Kidney capillary endothelial cell (primary cell): ENCODE measurements at regions not wholly inside any gene's neighbourhood (a gene's known extent, or its start where the extent isn't known, plus 50 kb on each side); places are given as distances from the start of the nearest gene placed in this dataset.

Experiments used
- DNase-seq: peaks from one replicate; pipeline ENCODE4 v3.0.0-alpha.2; 2018; ENCODE audit warnings: low spot score

DNA sequence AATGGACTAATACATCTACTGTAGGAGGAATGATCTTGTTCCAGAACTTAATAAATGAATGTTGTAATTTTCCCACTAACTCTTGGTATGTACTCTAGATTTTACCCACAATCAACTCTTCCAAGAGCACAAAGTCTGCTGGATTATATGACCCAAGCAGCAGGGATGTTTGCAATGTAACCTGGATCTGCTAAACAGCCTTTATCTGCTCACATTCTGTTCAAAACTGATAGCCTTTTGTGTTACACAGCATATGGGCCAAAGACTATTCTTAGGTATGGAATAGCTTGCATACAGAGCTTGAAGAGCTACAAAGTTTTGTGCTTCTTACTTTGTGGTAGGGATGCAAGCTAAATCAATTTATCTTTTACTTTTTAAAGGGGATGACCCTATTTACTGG, 213.7 kb upstream of the DCN start:
- DNase-seq, result no peak

- no peak for DNase-seq
Observed at GRCh38 chr12:91395628-91396135, 213.1 kb upstream of the DCN start.

GRCh38 chr12:91394903-91395302, 212.3 kb upstream of the DCN start:
- no peak for DNase-seq

- no peak for DNase-seq
Observed at GRCh38 chr12:91388573-91388972, 206.0 kb upstream of the DCN start.

- no peak for DNase-seq
Observed at GRCh38 chr12:91387461-91388134, 205.0 kb upstream of the DCN start.

- no peak for DNase-seq
Observed at GRCh38 chr12:91384806-91385205, 202.2 kb upstream of the DCN start.

DNA sequence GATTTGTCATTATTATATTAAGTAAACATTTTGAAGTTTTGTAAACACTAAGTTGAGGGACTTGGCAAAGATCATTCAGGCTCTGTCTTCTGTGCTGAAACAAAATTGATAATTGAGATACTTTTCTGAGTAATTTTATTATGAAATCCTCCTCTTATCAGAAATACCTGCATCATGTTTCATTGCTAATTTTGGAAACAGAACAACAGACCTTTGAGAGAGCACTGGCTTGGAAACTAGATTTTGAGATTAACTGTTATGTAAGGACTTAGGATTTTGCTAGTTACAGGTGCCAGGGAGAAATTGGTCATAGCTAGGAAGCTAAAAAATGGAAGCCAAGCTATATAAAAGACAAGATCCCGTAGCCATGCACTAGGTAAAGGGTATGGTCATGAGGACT, 201.7 kb upstream of the DCN start:
- DNase-seq, result no peak

DNA sequence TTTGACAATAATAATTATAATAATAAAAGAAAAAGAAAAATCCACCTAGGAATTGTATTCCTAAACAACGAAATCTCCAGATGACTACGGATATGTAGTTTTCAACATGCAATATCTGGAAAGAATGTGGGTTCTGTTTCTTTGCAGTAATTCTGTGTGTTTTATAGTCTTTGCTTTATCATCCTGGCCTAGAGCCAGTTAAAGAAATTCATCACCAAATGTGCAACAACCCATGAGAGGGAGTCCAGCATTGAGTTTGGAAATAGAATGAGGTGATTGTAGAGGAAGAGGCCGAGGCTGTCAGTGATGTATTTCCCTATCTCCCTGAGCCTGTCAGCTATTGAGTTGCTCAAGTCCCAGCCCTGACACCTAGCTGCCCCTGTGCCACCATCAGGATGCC, 200.5 kb upstream of the DCN start:
- no peak for DNase-seq

DNA sequence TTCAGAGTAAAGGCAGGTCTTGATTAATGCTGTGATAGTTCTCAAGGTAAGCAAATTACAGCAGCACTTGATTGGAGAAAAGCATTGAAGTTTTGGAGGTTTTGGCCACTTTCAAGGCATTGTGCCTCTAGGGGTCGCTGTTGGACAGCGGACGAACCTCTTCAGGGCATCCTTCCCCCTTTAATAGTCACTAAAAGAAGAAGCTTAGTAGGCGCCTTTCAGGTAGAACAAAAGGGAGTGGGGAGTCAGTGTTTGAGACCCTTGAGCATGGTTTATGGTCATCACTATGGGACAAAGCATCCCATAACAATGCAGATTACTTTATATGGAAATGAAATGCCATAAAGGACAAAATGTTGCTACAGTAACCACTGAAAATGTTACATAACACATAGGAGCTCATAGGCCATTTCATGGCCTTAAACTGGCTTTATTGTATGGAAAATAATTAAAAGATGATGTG, 199.5 kb upstream of the DCN start:
- DNase-seq, result peak; percentile 81

DNA sequence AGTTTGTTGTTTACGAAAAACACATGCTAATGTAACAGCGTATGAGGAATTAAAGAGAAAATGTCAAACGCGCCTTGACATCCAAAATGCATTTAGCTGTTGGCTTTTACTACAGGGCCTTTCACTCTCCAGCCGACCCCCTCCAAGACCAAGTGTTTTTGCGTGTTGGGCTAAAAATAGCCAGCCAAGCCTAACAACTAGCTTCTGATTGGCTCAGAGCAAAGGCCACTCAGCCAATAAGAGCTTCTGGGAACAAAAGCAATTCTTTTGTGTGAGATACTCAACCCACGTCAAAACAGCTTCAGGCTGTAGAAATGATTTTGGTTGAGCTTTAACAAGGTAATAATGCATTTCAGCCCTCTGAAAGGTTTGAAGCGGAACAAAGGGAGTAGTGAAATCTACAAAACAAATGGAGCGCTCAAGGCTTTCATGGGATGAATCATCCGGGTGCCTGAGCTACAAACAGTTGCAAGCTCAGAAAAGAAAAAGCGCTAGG, 198.7 kb upstream of the DCN start:
- DNase-seq, result peak; percentile 55

GRCh38 chr12:91380631-91381030, 198.0 kb upstream of the DCN start:
- DNase-seq, result no peak

DNA sequence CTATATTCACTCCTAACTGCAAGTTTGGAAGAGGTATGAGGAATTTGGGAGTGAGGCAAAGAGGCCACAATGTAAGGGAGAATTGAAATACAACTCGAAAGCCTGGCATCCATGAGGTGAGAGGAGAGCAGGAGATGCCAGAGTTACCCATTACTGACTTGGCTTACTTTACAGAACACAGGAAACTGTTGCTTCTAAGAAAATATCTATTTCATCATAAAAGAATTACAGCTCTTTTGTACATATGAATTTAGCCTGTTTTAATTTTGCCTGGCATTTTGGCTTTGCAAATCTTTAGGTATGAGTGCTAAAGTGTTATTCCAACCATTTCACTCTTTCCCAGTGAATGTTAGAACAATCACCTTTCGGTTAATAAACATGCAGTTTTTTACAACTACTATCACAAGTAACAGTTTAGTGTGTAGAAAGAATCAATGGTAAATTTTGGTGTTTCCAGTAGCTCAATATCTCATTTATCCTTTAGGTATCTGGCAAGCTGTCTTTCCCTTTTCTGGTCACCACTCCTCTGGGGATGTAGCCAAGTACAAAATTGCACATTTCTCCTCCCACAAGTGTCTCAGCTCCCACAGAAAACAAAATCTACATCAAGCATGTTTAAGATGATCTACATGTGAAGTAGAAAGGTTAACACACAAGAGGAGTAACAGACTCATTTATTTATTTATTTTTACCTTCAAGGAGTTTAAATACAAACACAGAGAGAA, 196.6 kb upstream of the DCN start:
- DNase-seq, result no peak

DNA sequence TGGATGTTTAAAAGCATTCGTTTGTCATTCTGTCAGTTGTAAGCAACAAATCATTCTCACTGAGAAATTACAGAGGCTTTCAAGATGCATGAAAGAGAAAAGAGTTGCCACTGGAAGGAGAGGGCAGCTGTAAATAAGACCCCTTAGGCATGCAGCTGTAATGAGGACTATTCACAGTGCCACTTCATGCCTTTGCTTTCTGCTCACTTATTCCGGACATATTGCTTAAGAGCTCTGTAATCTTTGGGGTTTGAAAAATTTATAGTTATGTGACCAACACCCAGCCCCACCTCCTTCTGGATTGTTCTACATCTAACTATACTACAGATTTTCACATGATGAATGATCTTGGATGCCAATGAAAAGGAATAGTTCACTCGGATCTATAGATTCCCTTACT, 194.8 kb upstream of the DCN start:
- no peak for DNase-seq

- DNase-seq, result no peak
Observed at GRCh38 chr12:91373086-91373485, 190.5 kb upstream of the DCN start.

DNA sequence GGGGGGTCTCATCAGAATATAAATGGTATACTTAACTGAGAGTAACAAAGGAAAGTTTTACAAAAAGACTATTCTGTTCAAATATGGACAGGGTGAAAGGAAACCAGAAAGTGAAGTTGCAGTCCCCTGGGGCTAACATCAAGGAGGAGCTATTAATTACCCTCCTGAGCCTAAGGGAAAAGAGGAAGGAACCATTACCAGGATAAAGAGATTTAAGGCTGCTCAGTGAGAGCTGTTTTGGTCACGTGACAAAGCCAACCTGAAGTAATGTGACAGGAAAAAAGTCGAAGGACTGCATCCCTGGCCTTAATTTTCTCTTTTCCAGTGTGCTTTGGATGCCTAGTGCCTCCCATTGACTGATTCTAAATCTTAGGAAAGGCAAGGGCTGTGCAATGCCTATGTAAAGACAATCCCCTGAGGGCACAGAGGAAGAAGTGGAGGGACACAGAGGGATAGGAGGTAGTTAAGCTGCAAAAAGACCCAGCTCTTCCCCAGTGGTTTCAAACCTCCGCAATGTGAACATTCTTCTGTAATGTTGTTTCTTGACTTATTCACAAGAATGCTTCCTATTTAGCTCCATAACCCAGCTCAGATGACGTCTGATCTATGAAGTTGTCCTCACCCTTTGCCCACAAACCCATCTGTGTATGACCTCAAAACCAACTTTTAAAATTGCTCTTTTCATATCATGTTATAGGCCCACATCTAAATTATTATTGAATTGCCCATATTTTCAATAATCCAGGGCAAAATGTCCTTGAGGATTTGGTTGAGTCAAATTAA, 187.7 kb upstream of the DCN start:
- DNase-seq, result no peak

DNA sequence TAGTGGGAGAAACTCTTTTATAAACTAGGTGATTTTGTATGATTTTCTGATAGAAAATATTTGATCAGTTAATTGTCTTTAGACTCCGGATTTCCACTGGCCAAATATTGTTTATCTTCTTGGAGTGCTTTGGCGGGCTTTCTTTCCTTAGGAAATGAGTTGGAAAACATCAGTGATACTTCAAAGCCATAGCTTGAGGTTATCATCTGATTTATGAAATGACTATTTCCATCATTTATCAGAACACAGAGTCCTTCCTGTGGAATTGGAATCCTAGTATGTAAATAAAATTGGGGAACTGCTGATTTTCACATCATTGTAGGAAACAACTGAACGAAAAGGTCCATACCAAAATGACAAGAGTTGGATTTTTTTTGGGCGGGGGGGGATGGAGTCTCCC, 186.0 kb upstream of the DCN start:
- no peak for DNase-seq

DNA sequence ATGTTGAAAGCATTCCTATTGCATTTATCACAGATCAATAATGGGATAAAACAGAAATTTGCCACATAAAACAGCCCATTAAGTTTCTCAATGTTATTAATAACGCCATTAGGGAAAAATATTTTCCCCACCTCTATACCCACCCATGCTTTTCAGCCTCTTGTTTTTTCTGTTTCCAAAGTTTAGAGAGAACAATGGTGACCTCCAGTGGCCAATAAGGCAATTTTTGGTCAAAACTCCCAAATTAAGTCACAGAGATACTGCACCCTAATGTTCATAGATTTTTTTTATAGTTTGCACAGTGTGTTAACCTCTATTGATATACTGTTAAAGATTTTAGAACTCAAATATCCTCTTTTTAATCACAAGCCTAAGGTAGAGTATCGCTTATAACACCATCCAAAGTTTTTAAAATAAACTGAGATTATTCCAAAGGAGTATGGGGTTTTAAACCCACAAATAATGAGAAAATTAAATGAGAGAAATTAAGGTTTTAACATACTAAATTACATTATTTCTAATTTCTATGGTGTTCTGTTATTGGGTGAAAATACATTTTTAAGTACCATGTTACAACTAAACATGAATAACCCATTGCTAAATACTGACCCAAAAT, 184.7 kb upstream of the DCN start:
- DNase-seq, result peak; percentile 9

DNA sequence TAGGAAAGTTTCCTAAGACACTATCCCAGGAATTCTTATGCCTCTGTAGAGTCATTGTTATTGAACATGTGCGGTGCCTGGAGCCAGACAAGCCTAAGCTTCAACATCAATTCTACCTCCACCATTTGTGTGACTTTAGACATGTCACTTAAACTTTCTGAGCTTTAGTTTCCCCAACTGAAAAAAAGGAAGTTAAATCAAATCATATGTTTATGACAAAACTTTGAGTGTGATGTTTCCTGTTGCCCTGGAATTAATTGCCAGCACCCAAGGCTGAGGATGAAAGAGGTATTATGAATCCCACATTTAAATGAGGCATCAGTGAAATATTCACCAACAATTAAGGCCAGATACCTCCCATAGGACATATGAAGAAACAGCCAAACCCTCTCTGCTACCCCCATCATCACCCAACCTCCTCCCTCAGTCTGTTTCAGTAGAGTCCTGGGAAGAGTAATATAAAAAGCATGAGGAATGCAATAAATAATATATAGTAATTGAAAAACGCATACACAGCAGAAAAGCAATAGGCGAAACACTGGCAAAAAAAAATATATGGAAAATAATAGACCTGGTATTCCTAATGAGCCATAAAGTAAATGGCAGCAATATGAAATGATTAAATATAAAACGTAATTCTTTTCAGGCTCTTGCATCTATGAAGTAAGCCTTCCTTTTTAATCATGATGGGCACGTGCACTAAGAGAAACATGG, 182.0 kb upstream of the DCN start:
- DNase-seq, result no peak

- DNase-seq, result peak; percentile 46
Observed at GRCh38 chr12:91361864-91362263, 179.2 kb upstream of the DCN start.

DNA sequence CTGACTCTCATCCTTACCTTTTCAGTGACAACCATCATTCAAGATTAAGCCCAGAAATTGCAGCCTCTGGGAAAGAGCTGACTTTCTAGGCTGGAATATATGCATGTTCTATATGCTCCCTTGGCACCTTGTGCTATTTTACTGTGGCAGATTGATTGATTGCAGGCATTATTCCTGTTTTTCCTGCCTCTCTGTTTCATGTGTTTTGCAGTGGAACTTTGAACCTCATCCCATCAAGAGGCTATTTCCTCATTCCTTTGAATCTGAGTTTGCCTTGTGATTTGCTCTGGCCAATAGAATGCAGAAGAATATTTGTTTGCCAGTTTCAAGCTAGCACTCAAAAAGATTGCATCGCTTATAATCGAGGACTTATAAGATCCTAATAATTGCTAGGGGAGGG, 174.8 kb upstream of the DCN start:
- DNase-seq, result no peak

GRCh38 chr12:91356405-91356804, 173.8 kb upstream of the DCN start:
- no peak for DNase-seq
